ENCODE measurements at regions not wholly inside any gene's neighbourhood (a gene's known extent, or its start where the extent isn't known, plus 50 kb on each side); places are given as distances from the start of the nearest gene placed in this dataset.

DNA sequence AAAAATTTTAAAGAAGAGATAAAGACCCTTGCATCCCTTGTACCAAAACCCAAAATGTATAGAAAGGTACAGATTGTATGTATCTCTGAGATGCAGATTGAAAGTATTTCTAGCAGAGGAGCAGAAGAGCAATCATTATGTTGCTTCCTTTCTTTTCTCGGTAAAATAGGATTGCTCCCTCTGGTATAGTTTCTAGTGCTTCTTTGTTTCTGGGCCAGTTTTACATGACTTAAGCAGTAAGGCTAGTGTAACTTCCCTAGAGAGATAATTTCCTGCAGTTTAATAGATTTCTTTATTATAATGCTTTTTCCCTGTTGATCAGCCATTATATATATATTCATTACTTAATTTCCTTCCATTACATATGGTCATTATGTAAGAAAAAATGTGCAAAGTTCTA lies 496.2 kb upstream of the RGS18 start:
- Histone ChIP-seq H3K27ac (ENCODE audit: control insufficient read depth, insufficient read depth) (no peak overlapping the region), H3K36me3 (ENCODE audit: control insufficient read depth in 2 of 2, insufficient read depth in 2 of 2, low read length in 1 of 2) (no peaks in the 10 kb centered on the region), H3K4me1 (ENCODE audit: control insufficient read depth, insufficient read depth, low read length) (no peaks in the 10 kb centered on the region), H2AFZ (ENCODE audit: control insufficient read depth, low read depth, low read length) (no peak overlapping the region), H4K20me1 (ENCODE audit: control insufficient read depth, insufficient read depth) (no peaks in the 10 kb centered on the region), H3K79me2 (ENCODE audit: control insufficient read depth, insufficient read depth, low read length) (no peaks in the 10 kb centered on the region), H3K27me3 (replicated peaks in 1 of 2; ENCODE audit: control insufficient read depth in 2 of 2, insufficient read depth in 2 of 2, low read length in 1 of 2) (no peaks in the 10 kb centered on the region), H3K9me3 (replicated peaks; ENCODE audit: control insufficient read depth, insufficient read depth, low read length) (no peaks in the 10 kb centered on the region), H3K4me2 (ENCODE audit: control insufficient read depth, insufficient read depth) (no peak overlapping the region), H3K4me3 (no peak overlapping the region), H3K9ac (ENCODE audit: control insufficient read depth, insufficient read depth, low read length) (no peak overlapping the region)
- no peak for FAIRE-seq
- ChIA-PET POLR2A (no interaction called here), RAD21 (ENCODE audit: unreplicated experiment) (no interaction called here), SMC1A (ENCODE audit: uncharacterized antibody, unreplicated experiment) (no interaction called here), CTCF (no interaction called here)
- no peak for TF ChIP-seq ZSCAN29 (IDR thresholded peaks at IDR 0.05)
- no peak for TF ChIP-seq PAX5 (IDR thresholded peaks at IDR 0.05; ENCODE audit: borderline replicate concordance, low read depth, low read length)
- no peak for TF ChIP-seq ASH2L (IDR thresholded peaks at IDR 0.05; ENCODE audit: borderline replicate concordance, low read depth)
- TF ChIP-seq, protein P1, sequence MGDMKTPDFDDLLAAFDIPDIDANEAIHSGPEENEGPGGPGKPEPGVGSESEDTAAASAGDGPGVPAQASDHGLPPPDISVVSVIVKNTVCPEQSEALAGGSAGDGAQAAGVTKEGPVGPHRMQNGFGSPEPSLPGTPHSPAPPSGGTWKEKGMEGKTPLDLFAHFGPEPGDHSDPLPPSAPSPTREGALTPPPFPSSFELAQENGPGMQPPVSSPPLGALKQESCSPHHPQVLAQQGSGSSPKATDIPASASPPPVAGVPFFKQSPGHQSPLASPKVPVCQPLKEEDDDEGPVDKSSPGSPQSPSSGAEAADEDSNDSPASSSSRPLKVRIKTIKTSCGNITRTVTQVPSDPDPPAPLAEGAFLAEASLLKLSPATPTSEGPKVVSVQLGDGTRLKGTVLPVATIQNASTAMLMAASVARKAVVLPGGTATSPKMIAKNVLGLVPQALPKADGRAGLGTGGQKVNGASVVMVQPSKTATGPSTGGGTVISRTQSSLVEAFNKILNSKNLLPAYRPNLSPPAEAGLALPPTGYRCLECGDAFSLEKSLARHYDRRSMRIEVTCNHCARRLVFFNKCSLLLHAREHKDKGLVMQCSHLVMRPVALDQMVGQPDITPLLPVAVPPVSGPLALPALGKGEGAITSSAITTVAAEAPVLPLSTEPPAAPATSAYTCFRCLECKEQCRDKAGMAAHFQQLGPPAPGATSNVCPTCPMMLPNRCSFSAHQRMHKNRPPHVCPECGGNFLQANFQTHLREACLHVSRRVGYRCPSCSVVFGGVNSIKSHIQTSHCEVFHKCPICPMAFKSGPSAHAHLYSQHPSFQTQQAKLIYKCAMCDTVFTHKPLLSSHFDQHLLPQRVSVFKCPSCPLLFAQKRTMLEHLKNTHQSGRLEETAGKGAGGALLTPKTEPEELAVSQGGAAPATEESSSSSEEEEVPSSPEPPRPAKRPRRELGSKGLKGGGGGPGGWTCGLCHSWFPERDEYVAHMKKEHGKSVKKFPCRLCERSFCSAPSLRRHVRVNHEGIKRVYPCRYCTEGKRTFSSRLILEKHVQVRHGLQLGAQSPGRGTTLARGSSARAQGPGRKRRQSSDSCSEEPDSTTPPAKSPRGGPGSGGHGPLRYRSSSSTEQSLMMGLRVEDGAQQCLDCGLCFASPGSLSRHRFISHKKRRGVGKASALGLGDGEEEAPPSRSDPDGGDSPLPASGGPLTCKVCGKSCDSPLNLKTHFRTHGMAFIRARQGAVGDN (IDR thresholded peaks at IDR 0.05), result no peak
- TF ChIP-seq GABPA (IDR thresholded peaks at IDR 0.05; ENCODE audit: low read depth), result no peak
- no peak for TF ChIP-seq TARDBP (IDR thresholded peaks at IDR 0.05; ENCODE audit: borderline replicate concordance)
- no peak for TF ChIP-seq ZZZ3 (IDR thresholded peaks at IDR 0.05; ENCODE audit: control insufficient read depth, insufficient read length, low read depth)
- TF ChIP-seq CBFB (IDR thresholded peaks at IDR 0.05; ENCODE audit: low read depth), result no peak
- TF ChIP-seq NBN (IDR thresholded peaks at IDR 0.05), result no peak
- in situ Hi-C loops (cut with MboI), result no loop called here
- intact Hi-C loops (cut with micrococcal nuclease; ENCODE audit: unreplicated experiment), result no loop called here
- DNase-seq (ENCODE audit: low read depth, low spot score), result no peak
- 50% methylated on average over 1 of the region's 1 CpG for WGBS (ENCODE audit: insufficient coverage, insufficient replicate concordance, low lambda C conversion rate, missing lambda C conversion rate)
- no peak for ATAC-seq
- no TSS peak for BruUV-seq (replicated peaks)

Measured in GM12878 (cell line).